ENCODE measurements at regions not wholly inside any gene's neighbourhood (a gene's known extent, or its start where the extent isn't known, plus 50 kb on each side); places are given as distances from the start of the nearest gene placed in this dataset.

DNA sequence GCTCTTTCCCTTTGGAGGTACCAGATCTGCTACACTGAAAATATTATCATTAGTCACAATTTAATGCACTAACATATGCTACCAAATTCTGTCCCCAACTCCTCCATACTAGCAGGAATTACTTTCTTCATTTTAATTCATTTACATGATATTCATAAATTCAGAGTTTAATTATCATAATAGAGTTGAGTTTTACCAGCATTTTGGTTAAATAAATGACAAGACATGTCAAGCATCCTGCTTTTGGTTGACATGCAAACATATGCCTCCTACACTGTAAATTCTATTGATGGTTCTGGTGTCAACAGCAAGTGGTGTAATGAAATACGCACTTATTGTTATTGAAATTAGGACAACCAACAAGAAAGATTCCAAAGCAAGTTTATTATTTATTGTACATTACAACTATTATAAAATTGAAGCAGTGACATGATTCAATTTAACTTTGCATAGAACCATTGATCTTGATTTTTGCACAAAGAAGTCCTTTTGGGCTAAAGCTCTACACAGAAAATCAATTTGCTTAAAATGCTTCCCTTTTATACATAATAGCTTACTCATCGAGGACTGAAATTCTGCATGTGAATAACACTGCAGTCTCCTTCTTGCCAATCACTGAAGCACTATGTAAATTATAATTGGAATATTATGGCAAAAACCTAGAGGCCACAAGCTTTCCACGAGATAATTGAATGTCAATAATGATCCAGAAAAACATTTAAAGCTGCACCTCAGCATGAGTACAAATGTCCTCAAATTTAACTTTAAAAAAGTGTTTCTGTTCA, 728.6 kb upstream of the ADGRL2 start:
- DNase-seq (ENCODE audit: low read depth), result no peak

DNA sequence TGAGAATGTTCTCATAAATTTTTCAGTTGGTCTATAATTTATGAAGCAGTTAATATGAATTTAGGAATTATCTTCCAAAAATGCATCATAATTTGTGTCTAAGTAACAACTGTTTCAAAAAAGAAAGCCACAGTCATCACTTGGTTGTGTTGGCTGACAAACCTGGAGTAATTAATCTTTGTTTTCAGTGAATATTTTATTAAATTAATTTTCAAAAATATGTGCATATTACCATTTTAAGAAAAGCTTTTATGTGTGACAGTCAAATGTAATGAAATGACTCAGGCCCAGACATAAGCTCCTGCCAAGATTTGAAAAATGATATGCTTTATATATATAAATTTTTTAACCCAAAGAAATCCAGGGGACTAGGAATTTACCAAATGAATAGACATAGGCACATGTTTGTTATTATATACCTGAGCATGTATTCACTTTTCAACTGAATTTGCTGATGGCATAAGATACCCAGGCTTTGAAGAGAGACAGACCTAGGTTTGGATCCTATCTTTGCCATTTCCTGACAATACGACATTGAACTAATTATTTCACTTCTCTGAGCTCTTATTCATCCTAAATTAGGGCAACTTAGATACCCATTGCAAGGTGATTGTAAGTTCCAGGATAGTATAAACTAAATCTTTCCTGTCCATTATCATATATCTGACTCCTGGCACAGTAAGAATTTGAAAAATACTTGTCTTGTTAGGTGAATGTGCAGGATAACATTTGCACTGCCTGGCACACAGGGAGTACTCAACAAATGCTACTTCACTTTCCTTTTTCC, 729.5 kb upstream of the ADGRL2 start:
- no peak for DNase-seq (ENCODE audit: low read depth)

DNA sequence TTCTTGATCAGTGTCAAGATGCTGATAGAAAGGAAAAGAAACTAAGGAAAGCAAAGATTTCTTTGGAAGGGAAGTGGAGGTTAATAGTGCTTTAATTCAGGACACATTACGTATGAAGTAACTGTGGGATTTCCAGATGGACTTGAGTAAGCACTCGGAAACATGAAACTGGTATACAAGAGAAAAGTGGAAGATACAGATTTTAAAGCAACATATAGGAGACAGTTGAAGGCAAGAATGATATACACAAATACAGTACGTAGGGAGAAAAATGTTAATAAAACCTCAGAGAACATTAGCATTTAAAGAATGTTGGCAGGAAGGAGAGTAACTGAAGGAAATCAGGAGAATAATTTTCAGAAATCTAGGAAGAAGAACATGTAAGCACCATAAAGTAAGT, 730.9 kb upstream of the ADGRL2 start:
- no peak for DNase-seq (ENCODE audit: low read depth)

DNA sequence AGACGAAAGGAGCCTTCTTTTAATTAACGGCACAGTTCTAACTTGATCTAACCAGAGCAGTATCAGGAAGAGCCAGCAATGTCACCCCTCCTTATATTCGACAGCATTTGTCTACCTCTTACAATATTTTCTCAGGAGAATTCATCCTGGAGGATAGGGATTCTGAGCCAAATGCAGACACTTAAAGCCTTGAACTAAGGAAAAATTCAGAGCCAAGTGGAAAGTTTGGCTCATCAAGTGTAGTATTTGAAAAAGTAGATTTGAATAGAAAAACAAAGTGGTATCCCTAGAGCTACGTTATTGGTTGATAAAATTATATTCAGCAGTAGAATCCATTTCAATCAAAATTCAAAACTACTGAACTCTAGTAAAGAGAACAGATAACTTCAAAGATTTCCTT, 732.0 kb upstream of the ADGRL2 start:
- no peak for DNase-seq (ENCODE audit: low read depth)

DNA sequence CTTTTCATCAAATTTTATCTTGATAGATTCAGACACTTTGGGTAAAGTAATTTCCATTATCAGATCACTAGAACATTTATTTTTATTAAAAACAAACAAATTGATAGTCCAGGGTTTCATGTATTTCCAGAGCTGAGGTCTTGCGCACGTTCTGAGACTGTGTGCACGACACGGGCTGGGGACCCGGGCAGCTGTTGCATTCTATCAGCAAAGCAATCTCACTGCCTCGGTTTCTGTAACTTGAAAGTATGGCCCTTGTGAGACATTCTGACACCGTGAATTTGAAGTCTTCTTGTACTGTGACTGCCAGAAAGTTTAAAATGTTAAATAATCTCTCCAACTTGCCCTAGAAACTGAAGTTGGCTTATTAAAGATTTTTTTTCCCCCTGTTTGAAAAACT, 746.9 kb upstream of the ADGRL2 start:
- no peak for DNase-seq (ENCODE audit: low read depth)

DNA sequence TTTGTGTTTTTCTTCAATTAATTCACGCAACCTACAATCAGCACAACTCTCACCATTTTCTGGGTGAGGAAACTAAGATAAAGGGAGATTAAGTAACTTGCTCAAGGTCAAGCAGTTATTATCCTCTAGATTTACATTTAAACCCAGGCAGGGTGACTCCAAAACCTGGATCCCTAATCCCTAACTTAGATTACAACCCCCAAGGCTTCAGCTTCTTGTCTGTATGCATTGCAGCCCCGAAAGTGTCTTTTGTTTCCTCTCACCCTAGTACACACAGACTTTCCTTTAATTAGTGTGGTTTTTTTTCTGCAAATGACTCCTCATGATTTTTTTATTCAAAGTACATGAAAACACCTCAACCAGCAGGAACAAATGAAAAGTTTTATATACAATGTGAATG, 748.6 kb upstream of the ADGRL2 start:
- DNase-seq (ENCODE audit: low read depth), result no peak

DNA sequence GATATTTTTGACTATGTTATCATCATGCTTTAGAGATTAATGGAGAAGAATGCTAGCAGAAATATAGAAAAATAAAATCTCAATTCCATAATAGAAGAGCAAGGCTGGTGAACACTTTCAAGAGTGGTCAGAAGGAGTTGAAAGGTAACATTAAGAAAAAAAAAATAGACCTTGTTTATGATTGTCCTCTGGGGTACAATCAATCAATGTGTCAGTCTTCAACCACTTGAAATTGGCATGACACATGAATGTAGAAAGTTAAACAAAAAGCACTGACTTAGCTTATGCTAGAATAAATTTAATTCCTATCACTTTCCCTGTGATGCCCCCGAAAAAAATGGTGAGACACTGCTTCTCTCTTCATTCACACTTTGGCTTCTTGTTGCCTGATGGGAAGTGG, 750.3 kb upstream of the ADGRL2 start:
- no peak for DNase-seq (ENCODE audit: low read depth)

DNA sequence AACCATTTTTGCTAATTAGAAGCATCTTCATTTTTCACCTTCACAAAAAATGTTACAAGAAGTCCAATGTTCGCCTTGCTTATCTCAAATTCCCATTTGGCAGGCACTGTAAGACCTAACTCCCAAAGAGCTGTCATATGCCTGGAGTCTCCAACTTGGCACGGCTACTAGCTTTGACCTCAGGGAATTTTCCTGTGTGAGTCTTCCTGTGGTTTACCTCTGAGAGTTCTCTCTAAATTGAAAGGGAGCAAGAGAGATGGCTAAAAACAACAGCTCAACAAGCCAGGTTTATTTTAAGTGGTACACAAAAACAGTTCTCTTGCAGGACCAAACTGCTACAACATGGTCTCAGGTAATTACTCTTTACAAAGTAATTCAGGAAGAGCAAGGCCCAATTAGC, 756.0 kb upstream of the ADGRL2 start:
- DNase-seq (ENCODE audit: low read depth), result no peak

DNA sequence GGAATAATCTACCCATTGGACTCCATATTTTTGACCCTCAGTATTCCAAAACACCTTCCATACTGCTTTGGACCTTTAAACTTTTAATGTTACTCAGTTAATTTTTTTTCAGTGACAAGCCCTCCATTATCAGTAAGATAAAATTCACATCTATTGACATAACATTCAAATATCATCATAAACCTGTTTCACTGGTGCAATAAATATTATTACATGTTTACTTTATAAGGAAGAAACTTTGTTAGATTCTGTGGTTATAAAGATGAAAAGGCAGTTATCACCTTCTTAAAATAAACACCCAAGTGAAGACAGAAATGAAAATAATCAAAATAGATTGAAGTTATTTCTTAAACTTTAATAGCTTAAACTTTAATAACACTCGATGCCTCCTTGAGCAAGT, 758.5 kb upstream of the ADGRL2 start:
- no peak for DNase-seq (ENCODE audit: low read depth)

DNA sequence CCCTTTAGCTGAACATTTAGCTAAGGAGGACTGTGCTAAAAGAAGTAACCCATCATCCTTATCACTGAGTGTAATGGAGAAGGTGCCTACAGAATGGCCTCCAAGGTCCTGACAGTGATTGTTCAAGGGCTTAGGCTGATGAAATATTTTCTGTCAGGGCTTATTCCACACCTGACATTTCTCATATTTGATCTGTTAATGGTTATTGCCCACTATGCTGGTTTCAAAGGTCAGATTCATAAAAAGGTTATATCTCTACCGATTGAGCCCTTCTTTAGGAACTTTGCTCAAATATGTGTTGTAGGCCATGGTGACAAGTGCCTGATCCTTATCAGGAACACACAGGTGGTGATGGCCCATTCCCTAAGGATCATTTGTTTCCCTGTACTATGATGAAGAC, 766.4 kb upstream of the ADGRL2 start:
- DNase-seq (ENCODE audit: low read depth), result no peak

DNA sequence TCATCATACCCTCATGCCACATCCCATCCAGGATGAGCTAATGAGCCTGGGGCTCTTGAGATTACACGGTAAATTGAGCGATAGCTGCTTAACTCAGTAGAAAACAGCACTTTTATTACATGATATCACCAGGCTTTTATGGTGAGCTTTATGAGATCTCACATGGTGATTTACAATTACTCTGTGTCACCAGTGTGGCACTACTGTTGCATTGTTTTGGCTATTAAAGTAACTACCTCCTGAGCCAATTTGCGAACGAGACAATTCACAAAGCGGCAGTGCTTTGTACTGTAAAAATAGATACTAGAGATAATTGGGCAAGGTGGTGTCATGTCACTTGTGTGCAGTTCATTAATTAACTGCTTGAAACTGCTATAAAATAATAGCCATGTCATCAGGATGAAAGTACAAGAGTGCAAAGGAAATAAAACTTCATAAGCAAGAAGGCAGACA, 767.7 kb upstream of the ADGRL2 start:
- DNase-seq (ENCODE audit: low read depth), result no peak

DNA sequence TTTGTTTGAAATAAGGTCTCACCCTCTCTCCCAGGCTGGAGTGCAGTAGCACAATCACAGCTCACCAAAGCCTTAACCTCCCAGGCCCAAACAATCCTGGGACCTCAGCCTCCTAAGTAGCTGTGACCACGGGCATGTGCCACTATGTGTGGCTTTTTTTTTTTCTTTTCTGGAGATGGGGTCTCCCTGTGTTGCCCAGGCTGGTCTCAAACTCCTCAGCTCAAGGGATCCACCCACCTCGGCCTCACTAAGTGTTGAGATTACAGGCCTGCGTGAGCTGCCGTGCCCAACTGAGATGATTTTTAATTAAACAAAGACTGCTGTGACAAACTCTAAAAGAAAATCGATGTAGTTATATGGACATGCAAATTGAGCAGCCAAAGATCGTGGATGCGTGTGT, 768.4 kb upstream of the ADGRL2 start:
- no peak for DNase-seq (ENCODE audit: low read depth)

DNA sequence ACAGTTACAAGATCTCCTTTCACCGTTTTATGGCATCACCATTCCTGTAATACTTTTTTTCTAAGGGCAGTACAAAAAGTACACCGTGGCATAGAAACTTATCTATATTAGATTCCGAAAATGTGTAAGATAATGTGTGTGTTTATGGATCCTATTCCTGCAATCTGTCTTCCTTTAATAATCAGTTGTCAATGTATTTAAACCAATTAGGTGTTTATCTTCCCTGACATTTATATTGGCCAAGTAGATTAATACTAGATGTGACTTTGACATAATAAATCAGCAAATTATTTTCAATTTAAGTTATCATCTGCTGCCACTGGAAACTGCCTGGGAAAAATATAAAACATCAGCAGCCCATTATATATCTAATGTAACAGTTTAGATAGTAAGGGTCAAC, 770.3 kb upstream of the ADGRL2 start:
- DNase-seq (ENCODE audit: low read depth), result no peak

DNA sequence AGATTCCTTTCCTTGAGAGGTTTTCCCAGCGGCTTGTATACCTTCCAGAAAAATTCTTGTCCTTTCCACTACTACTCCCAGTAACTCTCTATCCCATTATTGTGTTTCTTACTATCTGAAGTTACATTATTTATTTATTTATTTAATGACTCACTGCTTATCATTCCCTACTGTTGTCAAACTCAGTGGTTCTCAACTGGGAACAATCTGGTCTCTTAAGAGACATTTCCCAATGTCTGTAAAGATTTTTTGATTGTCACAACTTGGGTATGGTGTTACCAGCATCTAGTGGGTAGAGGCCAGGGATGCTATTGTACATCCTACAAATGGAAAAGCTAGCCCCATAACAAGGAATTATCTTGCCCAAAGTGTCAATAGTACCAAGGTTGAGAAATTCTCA, 771.5 kb upstream of the ADGRL2 start:
- DNase-seq (ENCODE audit: low read depth), result no peak

DNA sequence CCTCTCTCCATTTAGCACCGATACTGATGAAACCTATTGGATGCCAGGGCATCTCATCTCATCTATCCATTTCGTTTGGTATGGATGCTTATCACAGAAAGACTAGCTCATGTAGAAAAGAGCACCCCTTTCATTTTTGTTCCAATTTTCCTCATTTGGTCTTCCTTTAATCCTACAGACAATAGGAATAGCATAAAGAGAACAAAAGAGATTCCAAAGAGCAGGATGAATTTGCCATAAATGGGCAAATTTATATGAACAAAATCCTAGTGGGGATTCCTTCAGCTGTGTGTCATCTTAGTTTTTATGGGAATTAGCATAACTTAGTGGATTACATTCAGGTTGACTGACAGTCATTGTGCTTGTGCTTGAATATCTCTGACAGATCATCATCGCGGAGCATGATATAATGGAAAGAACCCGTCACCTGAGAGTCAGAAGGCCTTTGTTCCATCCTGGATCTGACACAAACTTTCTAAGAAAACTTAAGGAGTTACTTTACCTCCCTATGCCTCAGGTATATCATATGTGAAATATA, 777.5 kb upstream of the ADGRL2 start:
- DNase-seq (ENCODE audit: low read depth), result no peak

DNA sequence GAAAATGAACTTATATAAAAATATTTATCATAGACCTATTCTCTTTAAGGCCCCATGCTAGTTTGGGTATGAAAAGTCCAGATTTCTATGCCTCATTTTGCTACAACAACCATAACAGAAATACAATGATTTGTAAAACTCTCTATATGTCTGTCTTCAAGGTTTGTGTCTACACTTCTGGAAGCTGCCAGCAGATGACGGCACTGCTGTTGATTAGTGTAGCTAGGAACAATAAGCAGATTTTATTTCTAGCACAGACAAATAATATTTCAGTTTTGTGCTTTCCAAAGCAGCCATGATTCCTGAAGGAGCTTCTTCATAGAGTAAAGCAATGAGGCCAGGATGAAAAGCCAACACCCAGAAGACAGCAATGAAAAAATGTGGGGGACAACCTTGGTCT, 779.6 kb upstream of the ADGRL2 start:
- DNase-seq (ENCODE audit: low read depth), result no peak

DNA sequence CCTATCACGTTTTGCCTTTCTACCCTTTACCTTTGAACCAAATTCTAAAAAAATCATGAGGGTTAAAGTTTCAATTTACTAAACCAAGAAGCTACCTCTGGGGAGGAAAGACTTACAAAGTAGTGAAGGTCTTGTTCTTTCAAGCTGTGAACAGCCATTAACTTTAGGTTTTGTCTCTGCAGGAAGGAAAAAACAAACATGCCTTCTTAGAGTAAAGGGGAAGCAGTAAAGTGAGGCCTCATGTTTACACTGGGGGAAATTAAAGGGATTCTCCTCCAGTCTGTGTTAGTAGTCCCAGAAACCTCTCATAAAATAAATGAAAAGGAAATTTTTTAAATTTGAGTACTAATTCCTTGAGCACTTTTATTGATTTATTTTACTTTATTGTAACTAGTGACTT, 780.2 kb upstream of the ADGRL2 start:
- DNase-seq (ENCODE audit: low read depth), result no peak

DNA sequence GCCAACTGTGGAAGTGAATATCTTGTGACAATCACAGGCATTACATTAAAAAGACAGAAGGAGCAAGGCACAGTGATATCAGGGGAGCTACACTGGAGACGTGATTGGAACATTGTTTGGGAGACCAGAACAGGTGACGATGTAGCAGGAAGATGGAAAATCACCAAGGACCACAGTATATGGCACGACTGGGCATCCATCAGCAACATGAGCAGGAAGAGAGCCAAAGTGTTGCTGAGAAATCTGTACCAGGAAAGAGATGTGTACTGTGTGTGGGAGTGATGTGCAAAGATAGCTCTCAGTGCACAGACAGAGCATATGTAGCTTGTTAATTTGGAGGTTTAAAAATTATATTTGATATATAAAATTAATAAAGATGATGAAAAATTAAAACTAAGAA, 790.6 kb upstream of the ADGRL2 start:
- DNase-seq (ENCODE audit: low read depth), result no peak

DNA sequence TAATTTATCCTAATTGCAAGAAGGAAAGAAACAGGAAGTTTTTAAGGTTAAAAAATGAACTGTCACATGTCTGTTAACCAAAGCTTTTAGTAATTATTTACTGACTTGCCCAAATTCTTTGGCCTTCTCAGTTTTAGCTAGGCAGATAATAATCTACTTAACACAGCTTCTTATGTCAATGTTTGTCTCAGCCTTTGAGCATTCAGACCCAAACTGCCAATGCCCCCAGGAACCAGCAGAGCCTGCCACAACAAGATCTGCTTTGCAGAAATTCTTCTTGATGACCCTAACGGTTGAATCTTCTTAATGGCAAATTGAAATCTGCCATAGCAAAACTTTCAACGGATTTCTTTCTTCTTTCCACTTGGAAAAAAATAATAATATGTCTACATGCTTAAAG, 792.4 kb upstream of the ADGRL2 start:
- no peak for DNase-seq (ENCODE audit: low read depth)

DNA sequence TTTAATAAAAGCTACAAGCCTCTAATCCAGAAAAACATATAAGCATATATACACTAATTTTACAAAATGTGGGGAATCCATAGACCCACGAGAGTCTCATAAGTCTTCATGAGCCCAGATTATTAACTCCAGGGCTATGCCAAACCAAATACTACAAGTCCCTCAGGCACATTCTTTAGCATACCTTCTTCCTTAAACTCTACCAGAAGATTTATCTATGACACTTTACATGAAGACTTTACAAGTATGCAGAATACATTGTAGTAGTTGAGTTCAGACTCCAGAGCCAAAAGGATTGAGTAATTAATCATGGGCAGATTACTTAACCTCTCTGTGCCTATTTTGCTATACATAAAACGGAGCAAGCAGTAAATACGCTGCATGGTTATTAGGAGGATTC, 793.7 kb upstream of the ADGRL2 start:
- DNase-seq (ENCODE audit: low read depth), result no peak

DNA sequence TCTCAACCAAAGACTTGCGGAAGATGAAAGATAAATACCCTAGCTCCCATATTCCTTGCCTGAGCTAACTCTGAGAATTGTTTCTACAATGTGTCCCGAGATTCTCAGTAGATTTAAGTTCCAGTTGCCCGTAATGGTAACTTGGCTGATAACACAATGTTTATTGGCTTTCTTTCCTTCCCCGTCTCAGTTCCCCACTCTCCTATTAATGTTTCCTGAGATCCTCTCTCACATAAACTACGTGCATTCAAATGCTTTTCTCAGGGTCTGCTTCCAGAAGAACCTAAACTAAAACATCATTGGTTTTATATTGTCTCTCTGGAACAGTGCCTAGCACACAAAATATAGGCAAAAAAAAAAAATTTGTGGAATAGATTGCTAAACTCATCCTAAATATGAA, 794.2 kb upstream of the ADGRL2 start:
- no peak for DNase-seq (ENCODE audit: low read depth)

DNA sequence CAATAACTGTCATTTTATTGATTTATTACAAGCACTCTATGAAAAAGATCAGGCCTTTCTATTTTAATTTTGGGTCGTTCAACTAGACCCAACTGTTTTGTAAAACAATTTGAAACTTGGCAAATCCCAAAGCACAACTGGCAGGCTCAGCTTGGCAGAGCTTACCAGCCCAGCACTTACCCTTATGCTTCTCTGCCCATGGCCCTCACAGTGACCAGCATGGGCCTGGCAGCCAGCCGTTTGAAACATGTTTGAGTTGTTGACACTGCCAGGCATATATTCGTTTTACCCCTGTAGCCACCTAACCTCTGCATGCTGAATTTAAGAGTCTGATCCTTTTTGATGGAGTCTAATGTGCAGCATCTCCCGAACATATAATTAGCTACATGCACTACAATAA, 796.7 kb upstream of the ADGRL2 start:
- DNase-seq (ENCODE audit: low read depth), result no peak

DNA sequence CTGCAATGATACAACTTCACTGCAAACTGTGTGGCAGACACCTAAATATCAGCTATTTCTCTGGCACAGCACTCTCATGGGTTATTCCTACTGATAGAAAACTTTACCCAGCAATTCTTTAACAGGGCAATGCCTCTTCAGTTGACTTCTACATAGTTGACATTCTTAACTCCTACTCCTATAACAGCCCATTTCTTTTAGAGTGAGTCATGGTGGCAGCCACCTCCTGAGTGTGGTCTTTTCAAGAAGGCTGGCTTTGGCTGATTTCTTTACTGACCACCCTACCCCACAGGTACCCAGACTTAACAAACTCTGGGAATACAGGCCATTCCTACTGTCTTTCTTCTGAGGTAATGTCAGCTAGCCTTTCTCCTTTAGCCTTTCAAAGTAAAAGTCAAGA, 805.8 kb upstream of the ADGRL2 start:
- no peak for DNase-seq (ENCODE audit: low read depth)

DNA sequence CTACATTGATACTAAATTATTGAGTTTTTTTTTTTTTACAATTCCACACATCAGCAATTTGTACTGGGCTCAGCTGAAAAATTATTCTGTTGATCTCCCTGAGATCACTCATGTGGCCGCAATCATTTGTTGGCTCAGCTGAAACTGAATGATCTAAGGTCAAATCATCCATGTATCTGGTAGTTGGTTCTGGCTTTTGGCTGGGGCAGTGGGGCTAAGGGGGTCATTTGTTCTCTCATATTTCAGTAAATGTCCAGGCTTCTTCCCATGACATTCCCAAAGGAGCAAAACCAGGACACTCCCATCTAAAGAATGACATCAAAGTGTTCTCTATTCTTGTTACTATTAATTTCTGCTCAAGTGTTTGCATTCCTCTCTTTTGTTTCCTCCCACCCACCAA, 806.7 kb upstream of the ADGRL2 start:
- no peak for DNase-seq (ENCODE audit: low read depth)

Measured in activated T-cell treated with anti-CD3 and anti-CD28 coated beads for 48 hours (primary cell).